ENCODE measurements at regions not wholly inside any gene's neighbourhood (a gene's known extent, or its start where the extent isn't known, plus 50 kb on each side); places are given as distances from the start of the nearest gene placed in this dataset.

DNA sequence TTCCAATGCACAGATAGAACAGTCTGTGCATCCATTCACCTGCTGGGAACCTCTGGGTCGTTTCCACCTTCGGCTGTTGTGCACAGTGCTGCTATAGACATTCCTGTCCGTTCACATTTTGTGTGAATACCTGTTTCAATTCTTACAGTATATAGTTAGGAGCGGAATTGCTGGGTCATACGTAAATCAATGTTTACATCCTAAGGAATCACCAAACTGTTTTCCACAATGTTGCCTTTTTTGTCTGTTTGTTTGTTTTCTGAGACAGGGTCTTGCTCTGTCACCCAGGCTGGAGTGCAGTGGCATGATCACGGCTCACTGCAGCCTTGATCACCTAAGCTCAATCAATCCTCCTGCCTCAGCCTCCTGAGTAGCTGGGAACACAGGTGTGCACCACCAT lies 158.3 kb downstream of the CRYBB2 start:
- Histone ChIP-seq H2BK15ac (ENCODE audit: low read depth, low read length) (no peak overlapping the region), H4K91ac (ENCODE audit: insufficient read depth, low read depth, low read length) (no peak overlapping the region), H3K36me3 (ENCODE audit: control insufficient read depth, insufficient read depth, low read length) (peaks cover 41% of the 10 kb centered on the region), H4K5ac (ENCODE audit: low read depth, low read length) (no peak overlapping the region), H3K9me1 (ENCODE audit: insufficient read depth, low read length) (peaks cover 6% of the 10 kb centered on the region; the same call in 1 of the 2 replicates), H4K20me1 (ENCODE audit: insufficient read depth, low read length) (peaks cover 10% of the 10 kb centered on the region), H3K4me3 (ENCODE audit: insufficient read depth, low read depth, low read length) (no peak overlapping the region), H3K4ac (ENCODE audit: low read depth, low read length) (no peak overlapping the region), H3K27ac (ENCODE audit: insufficient read depth, low read length) (no peak overlapping the region), H3K4me2 (ENCODE audit: low read depth, low read length) (no peak overlapping the region), H3K27me3 (ENCODE audit: control insufficient read depth, insufficient read depth, low read length) (no peaks in the 10 kb centered on the region), H3K14ac (replicated peaks; ENCODE audit: low read depth, low read length) (no peak overlapping the region), H4K8ac (ENCODE audit: low read depth in 2 of 2, low read length in 2 of 2) (no peak overlapping the region), H3K79me1 (ENCODE audit: low read depth in 1 of 2, low read length in 2 of 2) (peaks cover 15 to 25% of the 10 kb centered on the region in 2 experiments), H2BK5ac (ENCODE audit: low read depth, low read length, poor library complexity, severe bottlenecking) (no peak overlapping the region), H2AFZ (replicated peaks; ENCODE audit: low read length, poor library complexity) (no peak overlapping the region), H3K9ac (ENCODE audit: low read depth, low read length) (no peak overlapping the region), H3K9me3 (ENCODE audit: control insufficient read depth, insufficient read depth, low read length) (no peaks in the 10 kb centered on the region), H3K23ac (ENCODE audit: low read depth, low read length) (no peak overlapping the region), H3K18ac (ENCODE audit: low read depth, low read length) (no peak overlapping the region), H2AK9ac (replicated peaks; ENCODE audit: low read depth, low read length, poor library complexity) (no peak overlapping the region), H3K56ac (ENCODE audit: extremely low read depth, insufficient read depth, low read length) (no peak overlapping the region), H2BK20ac (ENCODE audit: low read depth, low read length) (no peak overlapping the region), H2BK120ac (ENCODE audit: low read depth, low read length) (no peak overlapping the region), H3K4me1 (ENCODE audit: control insufficient read depth, insufficient read depth, low read length) (no peaks in the 10 kb centered on the region), H2AK5ac (ENCODE audit: low read depth, low read length) (no peak overlapping the region)
- in situ Hi-C loops (cut with MboI; ENCODE audit: low sequenced_read_pairs), result no loop called here
- no CpG with 5 or more reads among the region's 6 CpGs for WGBS, 2 experiments (ENCODE audit: extremely low coverage in 2 of 2, insufficient read length in 1 of 2)
- ChIA-PET POLR2A (ENCODE audit: unreplicated experiment) (no interaction called here), CTCF (no interaction called here)
- no peak for TF ChIP-seq CEBPB (IDR thresholded peaks at IDR 0.05; ENCODE audit: low read depth, low read length)
- TF ChIP-seq CTCF (conservative IDR thresholded peaks at IDR 0.05; ENCODE audit: low read depth, low read length), result no peak
- no peak for TF ChIP-seq POLR2A (IDR thresholded peaks at IDR 0.05; ENCODE audit: low read depth, low read length)
- no peak for TF ChIP-seq CHD1 (IDR thresholded peaks at IDR 0.05; ENCODE audit: low read depth, low read length)
- TF ChIP-seq USF2 (IDR thresholded peaks at IDR 0.05; ENCODE audit: low read depth, low read length), result no peak
- no peak for TF ChIP-seq MAFK (IDR thresholded peaks at IDR 0.05; ENCODE audit: low read depth, low read length)
- TF ChIP-seq MAZ (IDR thresholded peaks at IDR 0.05; ENCODE audit: borderline replicate concordance, low read depth, low read length), result no peak
- no peak for TF ChIP-seq BHLHE40 (IDR thresholded peaks at IDR 0.05; ENCODE audit: low read depth, low read length)
- intact Hi-C loops (cut with micrococcal nuclease), result no loop called here
- DNase-seq (no peak), ATAC-seq (ENCODE audit: low read depth) (no peak)
- dilution Hi-C loops (cut with HindIII; ENCODE audit: low sequenced_read_pairs, unreplicated experiment), result no loop called here
- no TSS peak for BruUV-seq (replicated peaks)

All from IMR-90 (cell line).